Suppressor macrophage treated with lipopolysaccharide for 4 hours (primary cell): ENCODE measurements at regions not wholly inside any gene's neighbourhood (a gene's known extent, or its start where the extent isn't known, plus 50 kb on each side); places are given as distances from the start of the nearest gene placed in this dataset.

Experiments
- DNase-seq: peaks from one replicate; pipeline ENCODE4 v3.0.0-alpha.2; 2020

GRCh38 chr6:153623496-153623895 is 415.5 kb upstream of the OPRM1 start:
- no peak for DNase-seq

GRCh38 chr6:153621491-153621890 is 417.5 kb upstream of the OPRM1 start:
- no peak for DNase-seq

- no peak for DNase-seq
These were observed 418.0 kb upstream of the OPRM1 start for GRCh38 chr6:153621070-153621469.

- no peak for DNase-seq
These were observed 420.4 kb upstream of the OPRM1 start for GRCh38 chr6:153618371-153619322.

GRCh38 chr6:153616506-153616905 is 422.5 kb upstream of the OPRM1 start:
- no peak for DNase-seq

GRCh38 chr6:153613719-153614455 is 425.2 kb upstream of the OPRM1 start:
- DNase-seq: no peak

- no peak for DNase-seq
These were observed 436.6 kb upstream of the OPRM1 start for GRCh38 chr6:153602401-153602800.

GRCh38 chr6:153599901-153600300 is 439.1 kb upstream of the OPRM1 start:
- DNase-seq: no peak

GRCh38 chr6:153595903-153596302 is 443.1 kb upstream of the OPRM1 start:
- DNase-seq: no peak

GRCh38 chr6:153594871-153595270 is 444.2 kb upstream of the OPRM1 start:
- DNase-seq: no peak

- DNase-seq: no peak
These were observed 447.9 kb upstream of the OPRM1 start for GRCh38 chr6:153591159-153591558.

GRCh38 chr6:153590411-153590810 is 448.6 kb upstream of the OPRM1 start:
- no peak for DNase-seq

GRCh38 chr6:153588330-153588729 is 450.7 kb upstream of the OPRM1 start:
- DNase-seq: no peak

GRCh38 chr6:153583685-153584084 is 452.6 kb upstream of the RGS17 start:
- DNase-seq: no peak

- no peak for DNase-seq
These were observed 449.7 kb upstream of the RGS17 start for GRCh38 chr6:153580776-153581175.

- DNase-seq: no peak
These were observed 444.4 kb upstream of the RGS17 start for GRCh38 chr6:153575528-153575927.

- DNase-seq: no peak
These were observed 443.1 kb upstream of the RGS17 start for GRCh38 chr6:153574231-153574630.

- DNase-seq: no peak
These were observed 441.3 kb upstream of the RGS17 start for GRCh38 chr6:153572371-153572770.

- DNase-seq: no peak
These were observed 437.5 kb upstream of the RGS17 start for GRCh38 chr6:153568628-153569027.

GRCh38 chr6:153564803-153565202 is 433.7 kb upstream of the RGS17 start:
- no peak for DNase-seq

GRCh38 chr6:153563001-153563400 is 431.9 kb upstream of the RGS17 start:
- DNase-seq: no peak

GRCh38 chr6:153553627-153554026 is 422.5 kb upstream of the RGS17 start:
- no peak for DNase-seq

- DNase-seq: no peak
These were observed 408.5 kb upstream of the RGS17 start for GRCh38 chr6:153539602-153540001.

GRCh38 chr6:153538491-153538890 is 407.4 kb upstream of the RGS17 start:
- no peak for DNase-seq
